DOHH2 (cell line): ENCODE measurements at regions not wholly inside any gene's neighbourhood (a gene's known extent, or its start where the extent isn't known, plus 50 kb on each side); places are given as distances from the start of the nearest gene placed in this dataset.

ENCODE experiments used
- CTCF ChIP-seq: fragments of 200-600 bp; sonication (generic); IDR thresholded peaks from one replicate; pipeline ENCODE4 v1.5.1; 2014; ENCODE audit warnings: antibody characterized with exemption, mild to moderate bottlenecking, low read depth, low read length; ENCODE audit not compliant: poor library complexity, severe bottlenecking
- EZH2phosphoT487 ChIP-seq: fragments of 200-600 bp; sonication (generic); IDR thresholded peaks from 2 replicates; pipeline ENCODE4 v1.6.1; 2017; ENCODE audit warnings: borderline replicate concordance, mild to moderate bottlenecking, antibody characterized with exemption, low read length, moderate library complexity, mixed read lengths

- TF ChIP-seq CTCF, result no peak
- TF ChIP-seq EZH2phosphoT487, result no peak
Observed at GRCh38 chr21:33121715-33122475, 52.0 kb downstream of the OLIG1 start.
